Pancreas (tissue), 10 donors: ENCODE measurements at regions not wholly inside any gene's neighbourhood (a gene's known extent, or its start where the extent isn't known, plus 50 kb on each side); places are given as distances from the start of the nearest gene placed in this dataset.

Source experiments
- ATAC-seq, 4 donors: fragments of 200-7000 bp; cut with Tn5 transposase; one replicate each; pipeline versions ENCODE4 v1.8.0 to v1.9.1; 2020; ENCODE audit warnings: mild to moderate bottlenecking in 4 of 4, moderate library complexity in 4 of 4
- DNase-seq, 6 donors: peaks; one replicate each; pipeline ENCODE4 v3.0.0-alpha.2; 2020
- FAIRE-seq: peaks from 2 replicates; lab custom pipeline; 2012; peaks lifted over from hg19 to GRCh38; lab: Jason Lieb, UNC
- H3K27ac ChIP-seq, 4 donors: fragments of 200-600 bp; sonication (generic); 1 replicate in 3 of 4; 2 replicates in 1 of 4; pipeline versions ENCODE4 v1.5.0 to v1.8.0; 2020
- H3K27me3 ChIP-seq, 4 donors: fragments of 200-600 bp; one replicate each; pipeline ENCODE4 v1.8.0; 2021
- H3K36me3 ChIP-seq, 3 donors: fragments of 200-600 bp; sonication (generic) in 1 of 3; one replicate each; pipeline versions ENCODE4 v1.5.0 to v1.8.0; 2020 to 2021
- H3K4me1 ChIP-seq, 3 donors: fragments of 200-600 bp; one replicate each; pipeline ENCODE4 v1.8.0; 2021
- H3K4me3 ChIP-seq, 4 donors: fragments of 200-600 bp; sonication (generic) in 2 of 4; one replicate each; pipeline versions ENCODE4 v1.5.0 to v1.8.0; 2020 to 2021
- H3K9me3 ChIP-seq, 4 donors: fragments of 200-600 bp; one replicate each; pipeline ENCODE4 v1.8.0; 2021
- CTCF ChIP-seq, 4 donors: fragments of 200-600 bp; sonication (generic) in 3 of 4; IDR thresholded peaks; one replicate each; pipeline versions ENCODE4 v1.5.0 to v1.8.0; 2021; ENCODE audit warnings: antibody characterized with exemption in 4 of 4
- WGBS, 2 donors: extraction: QIAGEN DNeasy Blood & Tissue Kit; methylation state at CpG; one replicate each; pipeline ENCODE4 v1.1.7; 2013; 5-methylcytosine and 5-hydroxymethylcytosine counted together
- intact Hi-C, 3 donors: fragments of 100-400 bp; cut with DNase I; formaldehyde crosslinking; loops; one replicate each; pipeline versions ENCODE4 v1.11.1 to v1.14.2; 2022
- donor health status: healthy with polysubstance abuse.
- donor health status: DM: no; HTN: no; CAD: no; lungs with moderate emphysema.
- donor health status: DM: no; HTN: no; CAD: no.
- donor health status: control.
- donor health status: control.
- donor health status: Bipolar disorder and iron deficiency.
- donor health status: DM: yes; HTN: yes; CAD: no.
- donor health status: DM: no; HTN: no; CAD: no.
- donor health status: DM: no; HTN: no; CAD: no.
- donor health status: DM: yes; HTN: yes; CAD: no.

- DNase-seq = no peak
- Histone ChIP-seq H3K4me1 (no peaks in the 10 kb centered on the region), H3K27me3 (no peaks in the 10 kb centered on the region), H3K27ac (no peak overlapping the region), H3K9me3 (no peaks in the 10 kb centered on the region), H3K4me3 (no peak overlapping the region), H3K36me3 (no peaks in the 10 kb centered on the region)
- 72 to 97% methylated on average over 1 of the region's 1 CpG for WGBS, 2 donors
- TF ChIP-seq CTCF (IDR thresholded peaks at IDR 0.05) = no peak
- intact Hi-C loops = no loop called here
- no peak for ATAC-seq
- peak; percentile 57 for FAIRE-seq
Observed at GRCh38 chr18:70892381-70892780, 603.5 kb downstream of the SOCS6 start.

DNA sequence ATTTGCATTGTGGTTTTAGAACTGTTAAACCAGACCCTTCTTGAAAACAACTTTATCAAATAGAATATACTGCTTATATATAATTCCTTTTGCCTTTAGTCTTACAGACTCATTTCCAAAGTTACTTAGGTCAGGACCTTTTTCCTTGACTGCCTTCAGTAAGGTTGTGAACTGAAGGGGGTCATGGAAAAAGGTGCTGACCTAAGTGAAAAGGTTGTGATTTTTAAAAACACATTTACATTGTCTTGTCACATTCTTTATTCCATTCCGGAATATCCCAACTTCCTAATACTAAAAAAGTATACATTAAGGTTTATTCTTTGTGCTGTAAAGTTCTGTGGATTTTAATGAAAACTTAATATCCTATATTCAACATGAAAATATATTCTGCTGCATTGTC is 581.4 kb downstream of the SOCS6 start:
- Histone ChIP-seq H3K27me3 (no peaks in the 10 kb centered on the region), H3K27ac (no peak overlapping the region), H3K9me3 (no peaks in the 10 kb centered on the region), H3K4me3 (no peak overlapping the region), H3K4me1 (no peaks in the 10 kb centered on the region), H3K36me3 (no peaks in the 10 kb centered on the region)
- 41 to 62% methylated on average over 1 of the region's 1 CpG for WGBS, 2 donors
- no peak for TF ChIP-seq CTCF (IDR thresholded peaks at IDR 0.05)
- intact Hi-C loops = no loop called here
- no peak for ATAC-seq
- DNase-seq = no peak
- no peak for FAIRE-seq

DNA sequence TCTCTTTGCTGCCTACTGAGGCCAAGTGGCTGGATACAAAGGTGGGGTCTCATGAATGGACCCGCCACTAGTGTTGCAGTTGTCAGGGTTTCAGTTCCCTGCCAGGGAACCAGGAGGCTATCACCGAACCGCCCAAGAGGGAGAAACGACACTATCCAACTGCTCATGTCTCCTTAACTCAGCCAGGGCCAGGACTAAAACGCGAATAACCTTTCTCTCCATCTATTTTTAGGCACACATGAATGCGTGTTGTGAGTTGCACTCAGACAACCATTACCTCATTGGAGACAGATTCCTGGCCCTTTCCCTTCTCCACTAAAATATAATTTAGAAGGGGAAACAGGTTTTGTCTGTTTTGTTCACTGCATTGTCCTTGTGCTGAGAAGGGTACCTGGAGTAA is 559.5 kb downstream of the SOCS6 start:
- H3K27ac ChIP-seq = no peak overlapping the region
- WGBS, 2 donors = 64 to 74% methylated on average over 7 of the region's 7 CpGs
- FAIRE-seq = no peak
- H3K4me1 ChIP-seq = no peaks in the 10 kb centered on the region
- no peaks in the 10 kb centered on the region for H3K36me3 ChIP-seq
- no peak for ATAC-seq
- no peaks in the 10 kb centered on the region for H3K27me3 ChIP-seq
- intact Hi-C loops = no loop called here
- no peak for TF ChIP-seq CTCF (IDR thresholded peaks at IDR 0.05)
- H3K4me3 ChIP-seq = no peak overlapping the region
- DNase-seq = no peak
- no peaks in the 10 kb centered on the region for H3K9me3 ChIP-seq

DNA sequence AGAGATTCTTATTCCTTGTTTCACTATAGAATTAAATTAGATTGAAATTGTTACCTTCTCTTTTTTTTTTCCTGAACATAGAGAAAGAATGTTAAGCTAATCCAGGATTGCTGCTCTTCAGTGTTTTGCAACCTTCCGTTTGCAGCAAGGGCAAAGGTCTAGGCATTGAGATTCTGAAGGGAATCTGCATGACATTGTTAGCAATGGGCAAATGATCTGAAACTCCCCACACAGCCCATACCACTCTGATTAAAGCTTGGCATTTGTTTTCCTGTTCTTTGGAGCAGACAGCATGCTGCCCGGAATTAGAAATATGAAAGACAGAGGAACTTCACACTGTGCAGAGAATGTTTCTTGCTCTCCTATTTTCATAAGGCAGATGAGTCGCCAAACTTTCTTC is 551.8 kb downstream of the SOCS6 start:
- ATAC-seq (no peak), FAIRE-seq (no peak), DNase-seq (no peak)
- H3K27ac ChIP-seq = no peak overlapping the region
- no peaks in the 10 kb centered on the region for H3K27me3 ChIP-seq
- no peaks in the 10 kb centered on the region for H3K36me3 ChIP-seq
- H3K9me3 ChIP-seq = no peaks in the 10 kb centered on the region
- no peaks in the 10 kb centered on the region for H3K4me1 ChIP-seq
- WGBS, 2 donors = 37 to 55% methylated on average over 3 of the region's 3 CpGs
- no peak for TF ChIP-seq CTCF (IDR thresholded peaks at IDR 0.05)
- H3K4me3 ChIP-seq = no peak overlapping the region
- intact Hi-C loops = no loop called here

DNA sequence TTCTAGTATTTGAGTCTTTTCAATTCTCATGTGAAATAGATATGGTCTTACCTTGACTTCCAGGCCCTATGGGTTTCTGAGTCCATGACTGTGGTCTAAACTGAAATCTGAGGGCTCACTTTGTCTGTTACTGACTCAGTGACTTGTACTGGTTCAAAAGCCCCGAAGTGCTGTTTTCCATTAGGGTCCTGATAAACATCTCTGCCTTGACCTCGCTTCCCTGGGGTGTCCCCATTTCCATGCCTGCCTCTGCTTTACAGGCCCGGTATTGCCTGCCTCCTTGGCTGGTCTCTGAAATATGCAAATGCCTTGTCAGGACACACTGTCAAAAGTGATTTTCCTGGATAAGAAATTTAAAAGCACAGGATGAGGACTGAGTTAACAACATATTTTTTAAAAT is 538.8 kb downstream of the SOCS6 start:
- Histone ChIP-seq H3K36me3 (no peaks in the 10 kb centered on the region), H3K4me3 (no peak overlapping the region), H3K4me1 (no peaks in the 10 kb centered on the region), H3K27me3 (no peaks in the 10 kb centered on the region), H3K27ac (no peak overlapping the region), H3K9me3 (no peaks in the 10 kb centered on the region)
- TF ChIP-seq CTCF (IDR thresholded peaks at IDR 0.05) = no peak
- WGBS, 2 donors = 35 to 73% methylated on average over 3 of the region's 3 CpGs
- no peak for DNase-seq
- FAIRE-seq = no peak
- ATAC-seq = no peak
- intact Hi-C loops = no loop called here
